IMR-90 (cell line): ENCODE measurements at regions not wholly inside any gene's neighbourhood (a gene's known extent, or its start where the extent isn't known, plus 50 kb on each side); places are given as distances from the start of the nearest gene placed in this dataset.

ENCODE experiments used
- CEBPB ChIP-seq: IDR thresholded peaks from 2 replicates; pipeline ENCODE4 v1.6.1; 2012; ENCODE audit warnings: low read depth, low read length, improper control_type of control experiment
- FOS ChIP-seq: fragments of 150-350 bp; IDR thresholded peaks from 2 replicates; pipeline ENCODE4 v1.6.1; 2016; ENCODE audit warnings: low read depth, low read length
- POLR2A ChIP-seq: IDR thresholded peaks from 2 replicates; pipeline ENCODE4 v1.6.1; 2012; ENCODE audit warnings: mild to moderate bottlenecking, low read depth, low read length
- RCOR1 ChIP-seq: IDR thresholded peaks from 2 replicates; pipeline ENCODE4 v1.6.1; 2012; ENCODE audit warnings: mild to moderate bottlenecking, low read length, improper control_type of control experiment; ENCODE audit not compliant: insufficient replicate concordance
- SMC3 ChIP-seq: fragments of 150-350 bp; IDR thresholded peaks from 2 replicates; pipeline ENCODE4 v1.6.1; 2016; ENCODE audit warnings: low read depth, mild to moderate bottlenecking, antibody characterized with exemption, low read length, moderate library complexity
- TF ChIP-seq, protein P1 (sequence below): conservative IDR thresholded peaks from 2 replicates; pipeline ENCODE4 v1.5.1; 2012; ENCODE audit warnings: mild to moderate bottlenecking, low read depth, low read length, improper control_type of control experiment
- TF ChIP-seq, protein P2 (sequence below): fragments of 150-350 bp; IDR thresholded peaks from 2 replicates; pipeline ENCODE4 v1.6.1; 2017; ENCODE audit warnings: mild to moderate bottlenecking, antibody characterized with exemption, low read length, low read depth

DNA sequence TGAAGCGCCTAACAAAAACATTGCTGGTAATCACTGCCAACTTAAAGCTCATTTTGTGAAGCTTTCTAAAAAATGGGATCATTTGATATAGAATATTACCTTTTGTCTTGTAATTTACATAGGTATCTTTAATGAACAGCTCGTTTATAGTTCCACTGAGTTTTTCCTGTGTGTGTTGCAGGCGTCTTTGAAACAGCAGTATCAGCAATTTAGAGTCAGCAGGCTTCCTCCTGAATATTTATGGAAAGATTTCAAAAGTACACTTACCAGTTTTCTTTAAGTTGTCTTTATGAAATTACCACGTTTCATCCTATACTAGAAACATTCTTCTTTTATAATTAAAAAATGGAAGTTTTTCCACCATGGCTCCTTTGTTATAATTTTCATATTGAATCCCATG is 140.3 kb upstream of the GRIN3A start:
- TF ChIP-seq, protein P1, sequence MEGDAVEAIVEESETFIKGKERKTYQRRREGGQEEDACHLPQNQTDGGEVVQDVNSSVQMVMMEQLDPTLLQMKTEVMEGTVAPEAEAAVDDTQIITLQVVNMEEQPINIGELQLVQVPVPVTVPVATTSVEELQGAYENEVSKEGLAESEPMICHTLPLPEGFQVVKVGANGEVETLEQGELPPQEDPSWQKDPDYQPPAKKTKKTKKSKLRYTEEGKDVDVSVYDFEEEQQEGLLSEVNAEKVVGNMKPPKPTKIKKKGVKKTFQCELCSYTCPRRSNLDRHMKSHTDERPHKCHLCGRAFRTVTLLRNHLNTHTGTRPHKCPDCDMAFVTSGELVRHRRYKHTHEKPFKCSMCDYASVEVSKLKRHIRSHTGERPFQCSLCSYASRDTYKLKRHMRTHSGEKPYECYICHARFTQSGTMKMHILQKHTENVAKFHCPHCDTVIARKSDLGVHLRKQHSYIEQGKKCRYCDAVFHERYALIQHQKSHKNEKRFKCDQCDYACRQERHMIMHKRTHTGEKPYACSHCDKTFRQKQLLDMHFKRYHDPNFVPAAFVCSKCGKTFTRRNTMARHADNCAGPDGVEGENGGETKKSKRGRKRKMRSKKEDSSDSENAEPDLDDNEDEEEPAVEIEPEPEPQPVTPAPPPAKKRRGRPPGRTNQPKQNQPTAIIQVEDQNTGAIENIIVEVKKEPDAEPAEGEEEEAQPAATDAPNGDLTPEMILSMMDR = no peak
- TF ChIP-seq RCOR1 (no peak), POLR2A (no peak), FOS (no peak), CEBPB (no peak), SMC3 (no peak)
- TF ChIP-seq, protein P2, sequence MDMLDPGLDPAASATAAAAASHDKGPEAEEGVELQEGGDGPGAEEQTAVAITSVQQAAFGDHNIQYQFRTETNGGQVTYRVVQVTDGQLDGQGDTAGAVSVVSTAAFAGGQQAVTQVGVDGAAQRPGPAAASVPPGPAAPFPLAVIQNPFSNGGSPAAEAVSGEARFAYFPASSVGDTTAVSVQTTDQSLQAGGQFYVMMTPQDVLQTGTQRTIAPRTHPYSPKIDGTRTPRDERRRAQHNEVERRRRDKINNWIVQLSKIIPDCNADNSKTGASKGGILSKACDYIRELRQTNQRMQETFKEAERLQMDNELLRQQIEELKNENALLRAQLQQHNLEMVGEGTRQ = no peak
